ENCODE measurements at regions not wholly inside any gene's neighbourhood (a gene's known extent, or its start where the extent isn't known, plus 50 kb on each side); places are given as distances from the start of the nearest gene placed in this dataset.

DNA sequence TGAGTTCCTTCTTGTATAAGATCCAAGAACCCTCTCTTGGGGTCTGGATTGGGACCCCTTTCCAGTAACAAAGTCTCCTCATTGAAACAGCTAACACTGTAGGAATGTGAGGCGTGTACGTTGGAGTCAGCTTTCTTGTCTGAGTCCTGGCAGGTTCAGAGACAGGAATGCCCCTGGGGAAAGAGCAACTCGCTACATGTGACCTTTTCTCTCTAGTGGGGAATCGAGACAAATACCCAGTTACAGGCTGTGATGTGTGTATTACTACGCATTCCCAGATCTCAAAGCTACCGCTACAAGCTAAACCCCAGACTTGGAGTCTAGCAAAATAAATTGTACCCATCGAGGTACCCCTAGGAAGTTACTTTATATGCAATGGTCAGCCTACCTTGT lies 85.6 kb upstream of the FRMD4A start:
- TF ChIP-seq, protein P1, sequence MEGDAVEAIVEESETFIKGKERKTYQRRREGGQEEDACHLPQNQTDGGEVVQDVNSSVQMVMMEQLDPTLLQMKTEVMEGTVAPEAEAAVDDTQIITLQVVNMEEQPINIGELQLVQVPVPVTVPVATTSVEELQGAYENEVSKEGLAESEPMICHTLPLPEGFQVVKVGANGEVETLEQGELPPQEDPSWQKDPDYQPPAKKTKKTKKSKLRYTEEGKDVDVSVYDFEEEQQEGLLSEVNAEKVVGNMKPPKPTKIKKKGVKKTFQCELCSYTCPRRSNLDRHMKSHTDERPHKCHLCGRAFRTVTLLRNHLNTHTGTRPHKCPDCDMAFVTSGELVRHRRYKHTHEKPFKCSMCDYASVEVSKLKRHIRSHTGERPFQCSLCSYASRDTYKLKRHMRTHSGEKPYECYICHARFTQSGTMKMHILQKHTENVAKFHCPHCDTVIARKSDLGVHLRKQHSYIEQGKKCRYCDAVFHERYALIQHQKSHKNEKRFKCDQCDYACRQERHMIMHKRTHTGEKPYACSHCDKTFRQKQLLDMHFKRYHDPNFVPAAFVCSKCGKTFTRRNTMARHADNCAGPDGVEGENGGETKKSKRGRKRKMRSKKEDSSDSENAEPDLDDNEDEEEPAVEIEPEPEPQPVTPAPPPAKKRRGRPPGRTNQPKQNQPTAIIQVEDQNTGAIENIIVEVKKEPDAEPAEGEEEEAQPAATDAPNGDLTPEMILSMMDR (IDR thresholded peaks at IDR 0.05; ENCODE audit: insufficient read depth, missing control alignments), result no peak
- no peak for FAIRE-seq
- no peak for DNase-seq (ENCODE audit: insufficient read length, low spot score)

DNA sequence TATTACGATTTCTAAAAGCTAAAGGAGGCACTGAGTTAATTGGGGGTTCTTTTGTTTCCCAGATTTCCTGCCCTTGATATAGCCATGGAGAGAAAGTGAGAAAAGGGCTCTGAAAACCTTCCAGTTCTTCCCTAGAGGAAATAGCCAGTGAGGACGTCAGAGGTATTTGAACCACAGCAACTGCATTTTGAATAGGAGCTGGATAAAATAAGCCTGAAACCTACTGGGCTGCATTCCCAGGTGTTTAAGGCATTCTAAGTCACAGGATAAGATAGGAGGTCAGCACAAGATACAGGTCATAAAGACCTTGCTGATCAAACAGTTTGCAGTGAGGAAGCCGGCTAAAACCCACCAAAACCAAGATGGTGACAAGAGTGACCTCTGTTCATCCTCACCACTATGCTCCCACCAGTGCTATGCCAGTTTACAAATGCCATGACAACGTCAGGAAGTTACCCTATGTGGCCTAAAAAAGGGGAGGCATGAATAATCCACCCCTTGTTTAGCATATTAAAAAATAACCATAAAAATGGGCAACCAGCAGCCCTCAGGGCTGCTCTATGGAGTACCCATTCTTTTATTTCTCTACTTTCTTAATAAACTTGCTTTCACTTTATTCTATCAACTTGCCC lies 85.1 kb upstream of the FRMD4A start:
- TF ChIP-seq, protein P1 (IDR thresholded peaks at IDR 0.05; ENCODE audit: insufficient read depth, missing control alignments), result no peak
- FAIRE-seq, result no peak
- DNase-seq (ENCODE audit: insufficient read length, low spot score), result no peak

DNA sequence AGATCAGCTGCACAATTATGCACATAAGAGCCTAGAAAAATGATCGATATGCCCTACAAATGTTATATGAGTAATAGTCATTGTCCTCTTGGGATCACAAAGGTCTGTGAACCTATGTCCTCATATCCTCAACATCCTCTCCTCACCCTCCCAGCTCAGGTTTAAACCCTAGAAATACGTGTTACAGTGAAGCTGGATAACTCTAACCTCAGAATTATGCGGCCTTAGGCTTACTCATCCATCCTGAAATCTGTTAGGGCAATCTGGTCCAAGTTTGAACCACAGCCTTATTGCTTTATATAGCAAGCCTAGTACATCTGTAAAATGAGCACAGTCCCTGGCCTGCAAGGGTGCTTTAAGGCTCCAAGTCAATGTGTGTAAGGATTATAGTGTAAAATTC lies 84.2 kb upstream of the FRMD4A start:
- DNase-seq (ENCODE audit: insufficient read length, low spot score) (no peak), FAIRE-seq (no peak)
- TF ChIP-seq, protein P1 (IDR thresholded peaks at IDR 0.05; ENCODE audit: insufficient read depth, missing control alignments), result no peak

DNA sequence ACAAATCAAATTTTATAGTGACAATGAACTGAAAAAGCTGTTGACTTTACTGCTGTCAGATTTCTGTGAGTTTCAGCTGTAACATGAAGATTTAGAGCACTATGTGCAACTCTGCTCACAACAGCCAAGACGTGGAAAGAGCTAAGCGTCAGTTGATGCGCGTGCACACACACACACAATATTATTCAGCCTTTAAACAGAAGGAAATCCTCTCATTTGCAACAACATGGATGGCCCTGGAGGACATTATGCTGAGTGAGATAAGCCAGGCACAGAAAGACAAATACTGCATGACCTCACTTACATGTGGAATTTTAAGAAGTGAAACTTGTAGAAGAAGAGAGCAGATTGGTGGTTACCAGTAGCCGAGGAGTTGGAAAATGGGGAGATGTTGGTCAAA lies 82.8 kb upstream of the FRMD4A start:
- FAIRE-seq, result no peak
- TF ChIP-seq, protein P1 (IDR thresholded peaks at IDR 0.05; ENCODE audit: insufficient read depth, missing control alignments), result no peak
- DNase-seq (ENCODE audit: insufficient read length, low spot score), result no peak

DNA sequence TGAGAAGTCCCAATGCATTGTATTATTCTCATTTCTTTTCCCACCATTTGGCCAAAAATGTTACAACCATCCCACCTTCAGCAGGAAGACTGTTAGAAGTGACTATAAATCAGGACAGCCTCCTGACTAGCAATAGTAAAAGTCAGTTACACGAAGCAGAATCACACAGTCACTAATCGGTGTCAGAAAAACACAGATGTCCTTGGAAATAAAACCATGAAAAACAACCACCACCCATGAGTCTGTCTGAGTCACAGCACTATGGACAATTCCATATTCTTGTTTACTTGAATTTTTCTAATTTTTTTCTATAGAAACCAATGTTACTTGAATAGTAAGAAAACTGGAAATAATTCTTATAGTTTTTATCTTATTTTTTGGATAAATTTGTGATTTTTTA lies 81.9 kb upstream of the FRMD4A start:
- TF ChIP-seq, protein P1 (IDR thresholded peaks at IDR 0.05; ENCODE audit: insufficient read depth, missing control alignments), result no peak
- no peak for DNase-seq (ENCODE audit: insufficient read length, low spot score)
- FAIRE-seq, result no peak

DNA sequence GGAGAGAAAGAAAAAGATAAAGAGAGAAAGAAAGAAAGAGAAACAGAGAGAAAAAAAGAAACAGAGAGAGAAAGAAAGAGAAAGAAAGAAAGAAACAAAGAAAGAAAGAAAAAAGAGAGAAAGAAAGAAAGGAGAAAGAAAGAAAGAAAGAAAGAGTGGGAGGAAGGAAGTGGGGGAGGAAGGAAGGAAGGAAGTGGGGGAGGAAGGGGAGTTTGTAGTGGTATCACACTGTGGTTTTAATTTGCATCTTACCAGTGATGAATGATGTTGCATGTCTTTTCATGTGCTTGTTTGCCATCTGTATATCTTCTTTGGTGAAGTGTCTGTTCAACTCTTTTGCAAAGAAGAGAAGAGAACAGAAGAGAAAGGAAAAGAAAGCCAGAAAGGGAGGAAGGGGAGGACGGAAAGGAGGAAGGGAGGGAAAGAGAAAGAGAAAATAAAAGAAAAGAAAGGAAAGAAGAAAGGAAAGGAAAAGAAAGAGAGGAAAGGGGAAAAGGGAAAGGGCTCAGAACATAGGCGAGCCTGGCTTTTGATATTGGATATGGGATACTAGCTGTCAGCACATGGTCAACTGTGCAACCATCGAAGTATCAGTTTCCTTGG lies 79.2 kb upstream of the FRMD4A start:
- no peak for FAIRE-seq
- no peak for DNase-seq (ENCODE audit: insufficient read length, low spot score)
- TF ChIP-seq, protein P1 (IDR thresholded peaks at IDR 0.05; ENCODE audit: insufficient read depth, missing control alignments), result no peak

DNA sequence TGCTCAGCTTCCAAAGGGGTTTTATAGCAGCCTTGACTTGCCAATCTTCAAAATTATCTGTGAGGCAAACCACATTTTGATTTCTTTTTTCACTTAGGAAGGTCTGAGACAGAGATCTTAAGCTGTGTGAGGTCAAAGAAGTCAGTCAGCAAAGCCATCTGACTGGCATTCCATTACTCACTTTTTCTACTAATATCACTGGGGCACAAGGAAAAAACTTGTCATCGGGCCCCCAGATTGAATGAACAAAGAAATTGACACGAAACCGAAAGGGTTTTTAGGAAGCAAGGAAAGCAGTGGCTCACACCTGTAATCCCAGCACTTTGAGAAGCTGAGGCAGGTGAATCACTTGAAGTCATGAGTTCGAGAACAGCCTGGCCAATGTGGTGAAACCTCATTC lies 78.5 kb upstream of the FRMD4A start:
- DNase-seq (ENCODE audit: insufficient read length, low spot score), result no peak
- FAIRE-seq, result no peak
- TF ChIP-seq, protein P1 (IDR thresholded peaks at IDR 0.05; ENCODE audit: insufficient read depth, missing control alignments), result no peak
